SK-N-SH treated with all-trans-retinoic acid at 6 μM for 48 hours (cell line): ENCODE measurements at regions not wholly inside any gene's neighbourhood (a gene's known extent, or its start where the extent isn't known, plus 50 kb on each side); places are given as distances from the start of the nearest gene placed in this dataset.

ENCODE experiments used
- ATAC-seq: fragments of 200-7000 bp; cut with Tn5 transposase; 3 replicates; pipeline ENCODE4 v1.9.1; 2020; ENCODE audit warnings: mild to moderate bottlenecking, moderate library complexity
- ARNTL ChIP-seq: fragments of 450-650 bp; formaldehyde crosslinking; IDR thresholded peaks from 2 replicates; pipeline ENCODE4 v1.5.0; 2020; ENCODE audit warnings: low read depth, mild to moderate bottlenecking, moderate library complexity, borderline replicate concordance
- BACH2 ChIP-seq: fragments of 250-450 bp; sonication (Bioruptor Pico); IDR thresholded peaks from 2 replicates; pipeline ENCODE4 v1.9.0; 2021; ENCODE audit warnings: mild to moderate bottlenecking, borderline replicate concordance
- CSDC2 ChIP-seq: fragments of 250-450 bp; sonication (Bioruptor Pico); IDR thresholded peaks from 2 replicates; pipeline ENCODE4 v1.5.0; 2020; ENCODE audit warnings: mild to moderate bottlenecking, moderate library complexity
- ESRRG ChIP-seq: fragments of 250-450 bp; sonication (Bioruptor Pico); IDR thresholded peaks from 2 replicates; pipeline ENCODE4 v1.6.1; 2021; ENCODE audit warnings: mild to moderate bottlenecking
- GLIS3 ChIP-seq: fragments of 250-450 bp; sonication (Bioruptor Pico); IDR thresholded peaks from 2 replicates; pipeline ENCODE4 v1.5.0; 2020; ENCODE audit warnings: mild to moderate bottlenecking, moderate library complexity
- ISL1 ChIP-seq: fragments of 250-450 bp; sonication (Bioruptor Pico); IDR thresholded peaks from 2 replicates; pipeline ENCODE4 v2.1.2; 2022; ENCODE audit warnings: mild to moderate bottlenecking, moderate library complexity
- OSR1 ChIP-seq: fragments of 250-450 bp; sonication (Bioruptor Pico); IDR thresholded peaks from 2 replicates; pipeline ENCODE4 v1.8.0; 2022; ENCODE audit warnings: moderate library complexity, mild to moderate bottlenecking, inconsistent platforms
- PPARA ChIP-seq: fragments of 250-450 bp; sonication (Bioruptor Pico); IDR thresholded peaks from 2 replicates; pipeline ENCODE4 v1.5.0; 2020; ENCODE audit warnings: mild to moderate bottlenecking, borderline replicate concordance
- RARB ChIP-seq: fragments of 250-450 bp; sonication (Bioruptor Pico); IDR thresholded peaks from 2 replicates; pipeline ENCODE4 v1.8.0; 2021; ENCODE audit warnings: mild to moderate bottlenecking, moderate library complexity
- SNAI2 ChIP-seq: fragments of 250-450 bp; sonication (Bioruptor Pico); IDR thresholded peaks from 2 replicates; pipeline ENCODE4 v1.5.0; 2020; ENCODE audit warnings: mild to moderate bottlenecking, moderate library complexity
- TCF4 ChIP-seq: fragments of 250-450 bp; sonication (Bioruptor Pico); IDR thresholded peaks from 2 replicates; pipeline ENCODE4 v1.8.0; 2021; ENCODE audit warnings: mild to moderate bottlenecking, moderate library complexity, borderline replicate concordance
- TOX ChIP-seq: fragments of 250-450 bp; sonication (Bioruptor Pico); IDR thresholded peaks from 2 replicates; pipeline ENCODE4 v1.8.0; 2021; ENCODE audit warnings: mild to moderate bottlenecking, moderate library complexity, borderline replicate concordance
- ZC3H10 ChIP-seq: fragments of 250-450 bp; sonication (Bioruptor Pico); IDR thresholded peaks from 2 replicates; pipeline ENCODE4 v1.5.1; 2021; ENCODE audit warnings: mild to moderate bottlenecking, moderate library complexity
- ZFP30 ChIP-seq: fragments of 450-650 bp; formaldehyde crosslinking; IDR thresholded peaks from 2 replicates; pipeline ENCODE4 v1.5.0; 2022; ENCODE audit warnings: mild to moderate bottlenecking, moderate library complexity
- ZNF565 ChIP-seq: fragments of 450-650 bp; formaldehyde crosslinking; conservative IDR thresholded peaks from 2 replicates; pipeline ENCODE4 v1.5.0; 2020; ENCODE audit warnings: low read depth, mild to moderate bottlenecking, moderate library complexity
- ZNF70 ChIP-seq: fragments of 450-650 bp; formaldehyde crosslinking; IDR thresholded peaks from 2 replicates; pipeline ENCODE4 v1.5.0; 2020; ENCODE audit warnings: mild to moderate bottlenecking, moderate library complexity
- ZNF8 ChIP-seq: fragments of 450-650 bp; formaldehyde crosslinking; IDR thresholded peaks from 2 replicates; pipeline ENCODE4 v1.5.0; 2020; ENCODE audit warnings: mild to moderate bottlenecking, moderate library complexity
- TF ChIP-seq, protein P1 (sequence below): fragments of 250-450 bp; sonication (Bioruptor Pico); IDR thresholded peaks from 2 replicates; pipeline ENCODE4 v1.5.1; 2020; ENCODE audit warnings: low read depth, mild to moderate bottlenecking, moderate library complexity
- TF ChIP-seq, protein P2 (sequence below): fragments of 250-450 bp; sonication (Bioruptor Pico); IDR thresholded peaks from 2 replicates; pipeline ENCODE4 v1.8.0; 2020; ENCODE audit warnings: mild to moderate bottlenecking, moderate library complexity, borderline replicate concordance
- TF ChIP-seq, protein P3 (sequence below): fragments of 250-450 bp; sonication (Bioruptor Pico); IDR thresholded peaks from 2 replicates; pipeline ENCODE4 v1.5.1; 2021; ENCODE audit warnings: mild to moderate bottlenecking, moderate library complexity

DNA sequence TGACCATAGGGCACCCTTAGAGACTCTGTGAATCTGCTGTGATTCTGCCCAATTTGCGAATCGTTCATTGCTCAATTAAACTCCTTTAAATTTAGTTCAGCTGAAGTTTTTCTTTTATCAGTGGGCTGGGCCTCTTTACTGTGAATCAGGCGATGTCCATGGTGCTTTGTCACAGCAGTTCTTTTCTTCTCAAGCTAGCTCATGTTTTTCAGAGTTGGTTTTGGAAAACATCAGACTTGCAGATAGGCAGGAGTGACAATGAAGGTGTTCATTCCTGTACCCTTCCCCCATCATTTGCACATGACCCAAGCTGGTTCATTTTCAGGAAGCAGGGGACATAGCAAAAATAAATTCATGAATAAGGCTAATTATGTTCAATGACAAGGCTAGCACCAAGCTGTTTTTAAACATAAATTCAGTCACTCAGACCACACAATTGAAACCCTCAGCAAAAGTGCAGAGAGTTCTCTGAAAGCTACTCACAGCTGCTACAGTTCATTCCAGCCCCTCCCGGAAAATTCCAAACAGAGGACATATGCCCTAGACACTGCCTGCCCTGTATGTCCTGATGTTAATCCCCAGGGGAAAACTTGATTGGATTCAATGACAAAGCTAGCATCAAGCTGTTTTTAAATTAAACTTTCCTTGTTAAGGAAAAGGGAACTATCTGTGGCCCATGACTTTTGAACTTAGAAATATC lies 383.3 kb downstream of the C12orf75 start:
- no peak for ATAC-seq

DNA sequence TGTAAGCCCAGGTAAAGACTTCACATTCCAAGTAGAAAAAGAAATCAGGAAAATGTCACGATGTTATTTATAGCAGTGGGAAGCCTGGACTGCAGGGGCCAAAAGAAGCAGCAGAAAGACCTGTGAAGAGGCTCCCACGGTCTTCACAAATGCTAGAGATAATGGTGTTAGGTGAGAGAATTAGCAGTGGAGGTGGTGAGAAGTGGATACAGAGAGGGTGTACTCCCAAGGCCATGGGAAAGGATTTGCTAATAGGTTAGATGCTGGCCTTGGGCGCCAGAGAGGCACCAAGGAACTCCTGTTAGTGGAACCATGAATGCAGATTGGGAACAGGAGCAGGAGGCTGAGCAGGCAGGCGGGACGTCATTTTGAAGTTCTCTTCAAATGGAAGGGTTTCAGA lies 386.1 kb downstream of the C12orf75 start:
- no peak for ATAC-seq
- TF ChIP-seq ZC3H10 = no peak
- TF ChIP-seq, protein P1, sequence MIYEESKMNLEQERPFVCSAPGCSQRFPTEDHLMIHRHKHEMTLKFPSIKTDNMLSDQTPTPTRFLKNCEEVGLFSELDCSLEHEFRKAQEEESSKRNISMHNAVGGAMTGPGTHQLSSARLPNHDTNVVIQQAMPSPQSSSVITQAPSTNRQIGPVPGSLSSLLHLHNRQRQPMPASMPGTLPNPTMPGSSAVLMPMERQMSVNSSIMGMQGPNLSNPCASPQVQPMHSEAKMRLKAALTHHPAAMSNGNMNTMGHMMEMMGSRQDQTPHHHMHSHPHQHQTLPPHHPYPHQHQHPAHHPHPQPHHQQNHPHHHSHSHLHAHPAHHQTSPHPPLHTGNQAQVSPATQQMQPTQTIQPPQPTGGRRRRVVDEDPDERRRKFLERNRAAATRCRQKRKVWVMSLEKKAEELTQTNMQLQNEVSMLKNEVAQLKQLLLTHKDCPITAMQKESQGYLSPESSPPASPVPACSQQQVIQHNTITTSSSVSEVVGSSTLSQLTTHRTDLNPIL (CRISPR knock-in tag) = no peak
- no peak for TF ChIP-seq ZNF565 (CRISPR knock-in tag)
- no peak for TF ChIP-seq BACH2 (CRISPR knock-in tag)
- TF ChIP-seq ZNF8 (CRISPR knock-in tag) = no peak
- no peak for TF ChIP-seq ZFP30 (CRISPR knock-in tag)
- TF ChIP-seq, protein P2, sequence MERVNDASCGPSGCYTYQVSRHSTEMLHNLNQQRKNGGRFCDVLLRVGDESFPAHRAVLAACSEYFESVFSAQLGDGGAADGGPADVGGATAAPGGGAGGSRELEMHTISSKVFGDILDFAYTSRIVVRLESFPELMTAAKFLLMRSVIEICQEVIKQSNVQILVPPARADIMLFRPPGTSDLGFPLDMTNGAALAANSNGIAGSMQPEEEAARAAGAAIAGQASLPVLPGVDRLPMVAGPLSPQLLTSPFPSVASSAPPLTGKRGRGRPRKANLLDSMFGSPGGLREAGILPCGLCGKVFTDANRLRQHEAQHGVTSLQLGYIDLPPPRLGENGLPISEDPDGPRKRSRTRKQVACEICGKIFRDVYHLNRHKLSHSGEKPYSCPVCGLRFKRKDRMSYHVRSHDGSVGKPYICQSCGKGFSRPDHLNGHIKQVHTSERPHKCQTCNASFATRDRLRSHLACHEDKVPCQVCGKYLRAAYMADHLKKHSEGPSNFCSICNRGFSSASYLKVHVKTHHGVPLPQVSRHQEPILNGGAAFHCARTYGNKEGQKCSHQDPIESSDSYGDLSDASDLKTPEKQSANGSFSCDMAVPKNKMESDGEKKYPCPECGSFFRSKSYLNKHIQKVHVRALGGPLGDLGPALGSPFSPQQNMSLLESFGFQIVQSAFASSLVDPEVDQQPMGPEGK (CRISPR knock-in tag) = no peak
- TF ChIP-seq ISL1 (CRISPR knock-in tag) = no peak
- no peak for TF ChIP-seq ESRRG (CRISPR knock-in tag)
- TF ChIP-seq PPARA (CRISPR knock-in tag) = no peak
- TF ChIP-seq RARB (CRISPR knock-in tag) = no peak

More for the DNA sequence above, 383.3 kb downstream of the C12orf75 start:
- TF ChIP-seq ZNF565 (CRISPR knock-in tag) = no peak
- no peak for TF ChIP-seq BACH2 (CRISPR knock-in tag)
- no peak for TF ChIP-seq ZC3H10
- no peak for TF ChIP-seq ZNF70 (CRISPR knock-in tag)
- TF ChIP-seq SNAI2 = no peak
- TF ChIP-seq TCF4 = no peak
- TF ChIP-seq PPARA (CRISPR knock-in tag) = no peak
- TF ChIP-seq ARNTL (CRISPR knock-in tag) = no peak
- no peak for TF ChIP-seq ISL1 (CRISPR knock-in tag)
- no peak for TF ChIP-seq RARB (CRISPR knock-in tag)
- no peak for TF ChIP-seq OSR1
- no peak for TF ChIP-seq CSDC2 (CRISPR knock-in tag)
- no peak for TF ChIP-seq ZNF8 (CRISPR knock-in tag)
- no peak for TF ChIP-seq GLIS3 (CRISPR knock-in tag)

DNA sequence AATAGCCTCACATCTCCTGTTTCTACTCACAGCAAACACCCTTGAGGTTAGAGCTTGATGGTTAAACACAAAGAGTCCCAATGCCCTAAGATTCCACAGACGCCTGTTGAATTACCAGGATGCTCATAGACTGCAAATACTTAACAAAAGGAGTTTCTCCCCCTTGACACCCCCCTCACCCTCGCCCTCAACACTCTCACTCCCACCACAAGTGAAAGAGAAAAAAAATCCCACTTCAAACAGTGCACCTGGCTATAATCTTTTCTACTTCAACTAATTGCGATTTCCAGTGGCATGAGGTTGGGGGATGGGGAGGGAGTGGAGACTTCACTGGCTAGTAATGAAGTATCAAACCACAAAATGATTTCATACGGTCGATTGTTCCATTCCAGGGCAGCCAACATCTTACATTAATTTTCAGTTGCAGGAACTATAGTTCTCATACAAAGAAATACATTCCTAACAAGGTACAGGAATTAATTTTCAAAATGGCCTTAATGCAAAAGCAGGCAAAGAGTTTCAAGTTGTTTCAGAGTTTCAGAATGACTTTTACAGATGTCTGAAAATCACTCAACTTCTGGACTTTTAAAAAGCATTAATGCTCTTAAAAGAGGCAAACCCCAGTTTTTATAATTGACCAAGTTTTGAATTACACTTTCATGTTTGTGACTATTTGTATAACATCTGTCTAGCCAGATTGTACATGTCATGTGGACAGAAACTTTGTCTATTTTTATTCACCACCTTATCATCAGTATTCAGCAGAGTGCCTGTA lies 390.7 kb downstream of the C12orf75 start:
- TF ChIP-seq, protein P1 (CRISPR knock-in tag) = no peak
- TF ChIP-seq OSR1 (no peak), ESRRG (CRISPR knock-in tag) (no peak), CSDC2 (CRISPR knock-in tag) (no peak), TCF4 (no peak), GLIS3 (CRISPR knock-in tag) (no peak), TOX (CRISPR knock-in tag) (no peak)
- TF ChIP-seq, protein P3, sequence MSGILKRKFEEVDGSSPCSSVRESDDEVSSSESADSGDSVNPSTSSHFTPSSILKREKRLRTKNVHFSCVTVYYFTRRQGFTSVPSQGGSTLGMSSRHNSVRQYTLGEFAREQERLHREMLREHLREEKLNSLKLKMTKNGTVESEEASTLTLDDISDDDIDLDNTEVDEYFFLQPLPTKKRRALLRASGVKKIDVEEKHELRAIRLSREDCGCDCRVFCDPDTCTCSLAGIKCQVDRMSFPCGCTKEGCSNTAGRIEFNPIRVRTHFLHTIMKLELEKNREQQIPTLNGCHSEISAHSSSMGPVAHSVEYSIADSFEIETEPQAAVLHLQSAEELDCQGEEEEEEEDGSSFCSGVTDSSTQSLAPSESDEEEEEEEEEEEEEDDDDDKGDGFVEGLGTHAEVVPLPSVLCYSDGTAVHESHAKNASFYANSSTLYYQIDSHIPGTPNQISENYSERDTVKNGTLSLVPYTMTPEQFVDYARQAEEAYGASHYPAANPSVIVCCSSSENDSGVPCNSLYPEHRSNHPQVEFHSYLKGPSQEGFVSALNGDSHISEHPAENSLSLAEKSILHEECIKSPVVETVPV (CRISPR knock-in tag) = no peak
- TF ChIP-seq, protein P2 (CRISPR knock-in tag) = no peak
- no peak for ATAC-seq
